K562 (cell line): ENCODE measurements at regions not wholly inside any gene's neighbourhood (a gene's known extent, or its start where the extent isn't known, plus 50 kb on each side); places are given as distances from the start of the nearest gene placed in this dataset.

ENCODE experiments used
- ATAC-seq: fragments of 200-7000 bp; cut with Tn5 transposase; 3 replicates; pipeline ENCODE4 v1.9.1; 2020; ENCODE audit warnings: moderate library complexity
- BruUV-seq: library from RNA; stranded (reverse); fragments of 400-500 nt; replicated peaks from 2 replicates; lab custom pipeline; 2021; lab: Mats Ljungman, UMichigan
- CTCF ChIA-PET: fragments of 300-600 bp; formaldehyde crosslinking; extraction: SDS; loops from one replicate; lab custom pipeline; 2021; ENCODE audit warnings: low intra/inter-chr PET ratio; lab: Yijun Ruan, JAX
- POLR2A ChIA-PET: fragments of 300-600, 350-650 bp; sonication (Branson Sonifier 250); formaldehyde crosslinking; extraction: SDS; loops from one replicate; lab custom pipeline; 2021; ENCODE audit warnings: antibody characterized with exemption, inconsistent platforms; lab: Yijun Ruan, JAX
- DNase-seq, 4 experiments: peaks; one replicate each; pipeline versions ENCODE4 v3.0.0 to v3.0.0-alpha.2; 2011 to 2018; ENCODE audit warnings: low spot score in 3 of 4, mixed read lengths in 3 of 4; ENCODE audit errors: extremely low read depth in 1 of 4
- FAIRE-seq: peaks from 2 replicates; lab custom pipeline; 2011; peaks lifted over from hg19 to GRCh38; lab: Jason Lieb, UNC
- H2AFZ ChIP-seq: 2 replicates; pipeline ENCODE4 v1.6.0; 2011; ENCODE audit warnings: low read depth, low read length, control low read depth, inconsistent platforms
- H3K27ac ChIP-seq: fragments of 200-600 bp; 3 replicates; pipeline ENCODE4 v1.8.0; 2011; ENCODE audit warnings: low read depth, mild to moderate bottlenecking, control low read depth, inconsistent platforms, low read length, moderate library complexity, mixed read lengths; ENCODE audit errors: extremely low read depth
- H3K27me3 ChIP-seq, 2 experiments: fragments of 300-600 bp in 1 of 2; 2 replicates in 1 of 2; 3 replicates in 1 of 2; pipeline versions ENCODE4 v1.6.0 to v1.8.0; 2011; ENCODE audit warnings: inconsistent platforms in 2 of 2, low read length in 2 of 2, mild to moderate bottlenecking in 1 of 2, mixed read lengths in 1 of 2, moderate library complexity in 1 of 2; ENCODE audit not compliant: control insufficient read depth in 2 of 2, insufficient read depth in 2 of 2
- H3K36me3 ChIP-seq: fragments of 300-600 bp; 3 replicates; pipeline ENCODE4 v1.8.0; 2011; ENCODE audit warnings: mild to moderate bottlenecking, low read length, inconsistent platforms; ENCODE audit not compliant: control insufficient read depth, insufficient read depth
- H3K4me1 ChIP-seq, 2 experiments: fragments of 200-600 bp in 1 of 2; replicated peaks in 1 of 2; 2 replicates in 1 of 2; 3 replicates in 1 of 2; pipeline versions ENCODE4 v1.5.1 to v1.8.0; 2011; ENCODE audit warnings: inconsistent platforms in 2 of 2, low read length in 2 of 2, mild to moderate bottlenecking in 1 of 2, mixed read lengths in 1 of 2, moderate library complexity in 1 of 2; ENCODE audit not compliant: control insufficient read depth in 2 of 2, insufficient read depth in 2 of 2
- H3K4me2 ChIP-seq: 2 replicates; pipeline ENCODE4 v1.6.1; 2011; ENCODE audit warnings: low read length, control low read depth, inconsistent platforms, mixed read lengths; ENCODE audit not compliant: insufficient read depth
- H3K4me3 ChIP-seq: fragments of 200-600 bp; sonication (generic), shearing (Covaris generic); 2 replicates; pipeline ENCODE4 v1.5.1; 2016; ENCODE audit warnings: control low read depth, inconsistent platforms
- H3K79me2 ChIP-seq: fragments of 200-600 bp; 3 replicates; pipeline ENCODE4 v1.8.0; 2011; ENCODE audit warnings: low read length, inconsistent platforms; ENCODE audit not compliant: control insufficient read depth, insufficient read depth
- H3K9ac ChIP-seq, 2 experiments: 2 replicates each; pipeline versions ENCODE4 v1.6.0 to v1.6.1; 2011; ENCODE audit warnings: low read depth in 2 of 2, low read length in 2 of 2, control low read depth in 1 of 2, inconsistent platforms in 1 of 2, mild to moderate bottlenecking in 1 of 2, mixed read lengths in 1 of 2; ENCODE audit not compliant: insufficient read depth in 1 of 2
- H3K9me1 ChIP-seq: one replicate; pipeline ENCODE4 v1.6.0; 2011; ENCODE audit warnings: inconsistent platforms, mild to moderate bottlenecking, low read length, moderate library complexity; ENCODE audit not compliant: control insufficient read depth, insufficient read depth
- H3K9me3 ChIP-seq: replicated peaks from 2 replicates; pipeline ENCODE4 v1.5.1; 2011; ENCODE audit warnings: low read depth, low read length, inconsistent platforms; ENCODE audit not compliant: control insufficient read depth, insufficient read depth
- H4K20me1 ChIP-seq: replicated peaks from 2 replicates; pipeline ENCODE4 v1.6.1; 2011; ENCODE audit warnings: low read length, inconsistent platforms, mixed read lengths; ENCODE audit not compliant: control insufficient read depth, insufficient read depth
- ATF3 ChIP-seq, 2 experiments: fragments of 450-650 bp in 1 of 2; sonication (generic) in 1 of 2; formaldehyde crosslinking in 1 of 2; IDR thresholded peaks in 1 of 2; conservative IDR thresholded peaks in 1 of 2; 2 replicates each; pipeline versions ENCODE4 v1.6.1 to v1.8.1; 2016 to 2023; ENCODE audit warnings: mild to moderate bottlenecking in 2 of 2, moderate library complexity in 2 of 2, inconsistent platforms in 1 of 2, missing genetic modification reagents in 1 of 2
- C11orf30 ChIP-seq: fragments of 450-650 bp; IDR thresholded peaks from 2 replicates; pipeline ENCODE4 v1.6.1; 2016; ENCODE audit warnings: low read depth, mild to moderate bottlenecking
- DACH1 ChIP-seq: fragments of 450-650 bp; IDR thresholded peaks from 2 replicates; pipeline ENCODE4 v1.6.1; 2018; ENCODE audit not compliant: partially characterized antibody
- FOS ChIP-seq: IDR thresholded peaks from 3 replicates; pipeline ENCODE4 v1.6.1; 2011; ENCODE audit not compliant: insufficient read length; ENCODE audit errors: extremely low read depth
- IRF1 ChIP-seq: sonication (generic); formaldehyde crosslinking; IDR thresholded peaks from 2 replicates; pipeline ENCODE4 v1.8.0; 2022; ENCODE audit warnings: missing genetic modification reagents, mild to moderate bottlenecking, borderline replicate concordance
- JUND ChIP-seq, 2 experiments: IDR thresholded peaks; 2 replicates in 1 of 2; 3 replicates in 1 of 2; pipeline ENCODE4 v1.6.1; 2011; ENCODE audit warnings: borderline replicate concordance in 2 of 2, low read depth in 2 of 2, low read length in 2 of 2, improper control_type of control experiment in 1 of 2, missing biosample characterization in 1 of 2, missing genetic modification characterization in 1 of 2, missing genetic modification reagents in 1 of 2
- MAFF ChIP-seq: IDR thresholded peaks from 2 replicates; pipeline ENCODE4 v1.6.1; 2012; ENCODE audit warnings: low read length, improper control_type of control experiment
- PHF21A ChIP-seq: fragments of 450-650 bp; IDR thresholded peaks from 2 replicates; pipeline ENCODE4 v1.6.1; 2017; ENCODE audit warnings: low read depth, borderline replicate concordance
- SMAD3 ChIP-seq: fragments of 450-650 bp; formaldehyde crosslinking; conservative IDR thresholded peaks from 2 replicates; pipeline ENCODE4 v1.4.0; 2020; ENCODE audit warnings: mild to moderate bottlenecking
- TBL1XR1 ChIP-seq, 2 experiments: IDR thresholded peaks; 2 replicates each; pipeline ENCODE4 v1.6.1; 2012; ENCODE audit warnings: improper control_type of control experiment in 2 of 2, low read length in 2 of 2, mild to moderate bottlenecking in 1 of 2
- ZFP36 ChIP-seq: fragments of 150-350 bp; IDR thresholded peaks from 2 replicates; pipeline ENCODE4 v1.6.1; 2018; ENCODE audit warnings: low read length, low read depth; ENCODE audit not compliant: partially characterized antibody
- ZNF785 ChIP-seq: fragments of 250-450 bp; sonication (Bioruptor Pico); IDR thresholded peaks from 2 replicates; pipeline ENCODE4 v1.4.0; 2020; ENCODE audit warnings: mild to moderate bottlenecking
- WGBS: fragments of 100-300 bp; shearing (Covaris generic); methylation state at CpG from one replicate; pipeline ENCODE4 v1.1.6; 2016; ENCODE audit warnings: low coverage, mixed read lengths; ENCODE audit not compliant: insufficient coverage; ENCODE audit errors: missing lambda C conversion rate; 5-methylcytosine and 5-hydroxymethylcytosine counted together
- in situ Hi-C: fragments of 300-500 bp; cut with MboI; formaldehyde crosslinking; loops from 4 replicates; pipeline ENCODE4 v1.15.0; 2018; ENCODE audit warnings: inconsistent platforms, mixed read lengths
- intact Hi-C: fragments of 100-400 bp; cut with micrococcal nuclease; formaldehyde crosslinking; loops from 2 replicates; pipeline ENCODE4 v1.14.2; 2022

- no peak overlapping the region for H3K4me3 ChIP-seq
- H3K9ac ChIP-seq, result no peak overlapping the region
- ChIA-PET POLR2A (no interaction called here), CTCF (no interaction called here)
- H3K79me2 ChIP-seq, result no peaks in the 10 kb centered on the region
- ATAC-seq (no peak), FAIRE-seq (no peak), DNase-seq (no peak)
- no peaks in the 10 kb centered on the region for H4K20me1 ChIP-seq
- H3K9me3 ChIP-seq, result no peaks in the 10 kb centered on the region
- H3K36me3 ChIP-seq, result no peaks in the 10 kb centered on the region
- WGBS, result 0% methylated on average over 1 of the region's 1 CpG
- no peaks in the 10 kb centered on the region for H3K9me1 ChIP-seq
- TF ChIP-seq JUND (IDR thresholded peaks at IDR 0.05; ENCODE audit: borderline replicate concordance, low read depth, low read length) (no peak), JUND (tag; IDR thresholded peaks at IDR 0.05; ENCODE audit: borderline replicate concordance, low read depth, low read length) (peak; percentile 38; the same call in 1 of the 3 replicates), ATF3 (IDR thresholded peaks at IDR 0.05) (peak; percentile 58; the same call in 1 of the 2 replicates), ATF3 (CRISPR knock-in tag; conservative IDR thresholded peaks at IDR 0.05) (no peak), ZNF785 (CRISPR knock-in tag) (no peak), FOS (no peak)
- no peak overlapping the region for H2AFZ ChIP-seq
- H3K27me3 ChIP-seq, result no peaks in the 10 kb centered on the region
- H3K4me1 ChIP-seq, result no peaks in the 10 kb centered on the region
- no peak overlapping the region for H3K4me2 ChIP-seq
- in situ Hi-C loops, result no loop called here
- BruUV-seq, result no TSS peak
- intact Hi-C loops, result no loop called here
- H3K27ac ChIP-seq, result no peak overlapping the region
Observed at GRCh38 chr2:51859260-51859659, 827.3 kb upstream of the NRXN1 start.

GRCh38 chr2:51855683-51856082, 823.8 kb upstream of the NRXN1 start:
- WGBS, result 6% methylated on average over 1 of the region's 1 CpG
- TF ChIP-seq PHF21A (no peak), IRF1 (CRISPR knock-in tag) (no peak), ZFP36 (no peak), TBL1XR1 (IDR thresholded peaks at IDR 0.05; ENCODE audit: low read length in 2 of 2) (no peak), DACH1 (no peak), C11orf30 (peak; percentile 45; the same call in 1 of the 2 replicates), SMAD3 (CRISPR knock-in tag) (no peak), MAFF (peak; percentile 53; the same call in 1 of the 2 replicates)

More at GRCh38 chr2:51855683-51856082, 823.8 kb upstream of the NRXN1 start:
- H3K36me3 ChIP-seq, result no peaks in the 10 kb centered on the region
- no peaks in the 10 kb centered on the region for H4K20me1 ChIP-seq
- H3K4me3 ChIP-seq, result no peak overlapping the region
- H3K27me3 ChIP-seq, result no peaks in the 10 kb centered on the region
- ATAC-seq (no peak), FAIRE-seq (no peak), DNase-seq (no peak)
- H3K4me2 ChIP-seq, result no peak overlapping the region
- no peaks in the 10 kb centered on the region for H3K79me2 ChIP-seq
- no peak overlapping the region for H2AFZ ChIP-seq
- in situ Hi-C loops, result no loop called here
- ChIA-PET POLR2A (no interaction called here), CTCF (no interaction called here)
- no peaks in the 10 kb centered on the region for H3K9me1 ChIP-seq
- no peaks in the 10 kb centered on the region for H3K4me1 ChIP-seq
- H3K9me3 ChIP-seq, result no peaks in the 10 kb centered on the region
- no peak overlapping the region for H3K27ac ChIP-seq
- BruUV-seq, result no TSS peak
- no peak overlapping the region for H3K9ac ChIP-seq
- intact Hi-C loops, result no loop called here
